DOHH2 (cell line): ENCODE measurements at regions not wholly inside any gene's neighbourhood (a gene's known extent, or its start where the extent isn't known, plus 50 kb on each side); places are given as distances from the start of the nearest gene placed in this dataset.

ENCODE experiments used
- CTCF ChIP-seq: fragments of 200-600 bp; sonication (generic); IDR thresholded peaks from one replicate; pipeline ENCODE4 v1.5.1; 2014; ENCODE audit warnings: antibody characterized with exemption, mild to moderate bottlenecking, low read depth, low read length; ENCODE audit not compliant: poor library complexity, severe bottlenecking
- EZH2phosphoT487 ChIP-seq: fragments of 200-600 bp; sonication (generic); IDR thresholded peaks from 2 replicates; pipeline ENCODE4 v1.6.1; 2017; ENCODE audit warnings: borderline replicate concordance, mild to moderate bottlenecking, antibody characterized with exemption, low read length, moderate library complexity, mixed read lengths

GRCh38 chr17:79533116-79533515 lies 77.7 kb downstream of the RBFOX3 start:
- TF ChIP-seq CTCF: no peak
- TF ChIP-seq EZH2phosphoT487: no peak
